ENCODE measurements at regions not wholly inside any gene's neighbourhood (a gene's known extent, or its start where the extent isn't known, plus 50 kb on each side); places are given as distances from the start of the nearest gene placed in this dataset.
A peak's percentile ranks its signal among the peaks of the same experiment; 100 is the strongest.
"Not testable (repeated sequence)": the region's sequence is repeated elsewhere in the genome, so short reads cannot be mapped to it uniquely, and the experiment has no call there.

- no peak for DNase-seq (ENCODE audit: low read depth in 2 of 2)
These were observed 92.1 kb upstream of the PODXL start for GRCh38 chr7:131648491-131648890.

- DNase-seq (ENCODE audit: low read depth in 2 of 2), result no peak
These were observed 89.8 kb upstream of the PODXL start for GRCh38 chr7:131646203-131646602.

- peak in 1 of 2 donors; percentile 73 for DNase-seq (ENCODE audit: low read depth in 2 of 2)
These were observed 86.0 kb upstream of the PODXL start for GRCh38 chr7:131642429-131642828.

- no peak for DNase-seq (ENCODE audit: low read depth in 2 of 2)
These were observed 84.3 kb upstream of the PODXL start for GRCh38 chr7:131640686-131641085.

GRCh38 chr7:131638641-131639430 lies 82.4 kb upstream of the PODXL start:
- no peak for DNase-seq (ENCODE audit: low read depth in 2 of 2)

- no peak for DNase-seq (ENCODE audit: low read depth in 2 of 2)
These were observed 81.4 kb upstream of the PODXL start for GRCh38 chr7:131637859-131638258.

GRCh38 chr7:131636092-131636491 lies 79.7 kb upstream of the PODXL start:
- DNase-seq (ENCODE audit: low read depth in 2 of 2), result peak in 1 of 2 donors; percentile 82

GRCh38 chr7:131634197-131634596 lies 77.8 kb upstream of the PODXL start:
- not testable (repeated sequence) for DNase-seq (ENCODE audit: low read depth in 2 of 2)

GRCh38 chr7:131633342-131633843 lies 77.0 kb upstream of the PODXL start:
- peak; percentile 76 to 86 for DNase-seq (ENCODE audit: low read depth in 2 of 2)

- no peak for DNase-seq (ENCODE audit: low read depth in 2 of 2)
These were observed 74.0 kb upstream of the PODXL start for GRCh38 chr7:131630427-131630826.

GRCh38 chr7:131629217-131629882 lies 72.9 kb upstream of the PODXL start:
- peak; percentile 58 to 79 for DNase-seq (ENCODE audit: low read depth in 2 of 2)

GRCh38 chr7:131628634-131629033 lies 72.2 kb upstream of the PODXL start:
- no peak for DNase-seq (ENCODE audit: low read depth in 2 of 2)

- no peak for DNase-seq (ENCODE audit: low read depth in 2 of 2)
These were observed 71.3 kb upstream of the PODXL start for GRCh38 chr7:131627735-131628190.

- DNase-seq (ENCODE audit: low read depth in 2 of 2), result no peak
These were observed 70.2 kb upstream of the PODXL start for GRCh38 chr7:131626643-131627042.

GRCh38 chr7:131625817-131626372 lies 69.5 kb upstream of the PODXL start:
- peak in 1 of 2 donors; percentile 93 for DNase-seq (ENCODE audit: low read depth in 2 of 2)

- peak in 1 of 2 donors; percentile 39 for DNase-seq (ENCODE audit: low read depth in 2 of 2)
These were observed 68.9 kb upstream of the PODXL start for GRCh38 chr7:131625345-131625744.

GRCh38 chr7:131624536-131624935 lies 68.1 kb upstream of the PODXL start:
- peak; percentile 91 to 95 for DNase-seq (ENCODE audit: low read depth in 2 of 2)

- peak; percentile 98 for DNase-seq (ENCODE audit: low read depth in 2 of 2)
These were observed 66.7 kb upstream of the PODXL start for GRCh38 chr7:131623154-131623553.

GRCh38 chr7:131621652-131622051 lies 65.2 kb upstream of the PODXL start:
- no peak for DNase-seq (ENCODE audit: low read depth in 2 of 2)

GRCh38 chr7:131620673-131621609 lies 64.5 kb upstream of the PODXL start:
- DNase-seq (ENCODE audit: low read depth in 2 of 2), result peak in 1 of 2 donors; percentile 60

All from lung microvascular endothelial cell (primary cell).